Loucy (cell line): ENCODE measurements at regions not wholly inside any gene's neighbourhood (a gene's known extent, or its start where the extent isn't known, plus 50 kb on each side); places are given as distances from the start of the nearest gene placed in this dataset.

Source experiments
- H2AFZ ChIP-seq: fragments of 200-600 bp; sonication (generic); 2 replicates; pipeline ENCODE4 v1.6.0; 2016; ENCODE audit warnings: antibody characterized with exemption, mild to moderate bottlenecking, low read length, moderate library complexity
- H3F3A ChIP-seq: fragments of 200-600 bp; 2 replicates; pipeline ENCODE4 v1.6.0; 2016; ENCODE audit warnings: antibody characterized with exemption, low read depth, mild to moderate bottlenecking
- H3K27me3 ChIP-seq: fragments of 200-600 bp; sonication (generic); 2 replicates; pipeline ENCODE4 v1.6.1; 2014; ENCODE audit warnings: low read length, mild to moderate bottlenecking; ENCODE audit not compliant: insufficient read depth, poor library complexity, severe bottlenecking
- H3K36me3 ChIP-seq: fragments of 200-600 bp; sonication (generic); 2 replicates; pipeline ENCODE4 v1.6.1; 2016; ENCODE audit warnings: low read length; ENCODE audit not compliant: insufficient read depth
- H3K4me1 ChIP-seq: fragments of 200-600 bp; sonication (generic); 2 replicates; pipeline ENCODE4 v1.5.1; 2014; ENCODE audit warnings: low read length, mild to moderate bottlenecking; ENCODE audit not compliant: insufficient read depth, poor library complexity, severe bottlenecking
- H3K4me2 ChIP-seq: fragments of 200-600 bp; sonication (generic); 2 replicates; pipeline ENCODE4 v1.6.0; 2014; ENCODE audit warnings: antibody characterized with exemption, low read length, low read depth, mild to moderate bottlenecking; ENCODE audit not compliant: poor library complexity, severe bottlenecking
- H3K4me3 ChIP-seq: fragments of 200-600 bp; sonication (generic); 2 replicates; pipeline ENCODE4 v1.5.1; 2014; ENCODE audit warnings: low read length, mild to moderate bottlenecking, mixed read lengths; ENCODE audit not compliant: poor library complexity, severe bottlenecking
- H3K79me2 ChIP-seq: fragments of 200-600 bp; sonication (generic); 2 replicates; pipeline ENCODE4 v1.6.1; 2014; ENCODE audit warnings: low read length; ENCODE audit not compliant: insufficient read depth
- H3K9ac ChIP-seq: fragments of 200-600 bp; sonication (generic); 2 replicates; pipeline ENCODE4 v1.6.0; 2014; ENCODE audit warnings: mild to moderate bottlenecking, low read depth, low read length, moderate library complexity; ENCODE audit not compliant: poor library complexity, severe bottlenecking
- H3K9me2 ChIP-seq: fragments of 200-600 bp; sonication (generic); replicated peaks from 2 replicates; pipeline ENCODE4 v1.6.1; 2016; ENCODE audit warnings: low read depth, low read length, mixed read lengths
- H3K9me3 ChIP-seq: fragments of 200-600 bp; sonication (generic); 2 replicates; pipeline ENCODE4 v1.6.1; 2014; ENCODE audit warnings: mild to moderate bottlenecking, antibody characterized with exemption, low read length, low read depth; ENCODE audit not compliant: insufficient read depth
- H4K20me1 ChIP-seq: fragments of 200-600 bp; sonication (generic); 2 replicates; pipeline ENCODE4 v1.6.0; 2014; ENCODE audit warnings: antibody characterized with exemption, low read length, mild to moderate bottlenecking; ENCODE audit not compliant: insufficient read depth, poor library complexity, severe bottlenecking
- EZH2phosphoT487 ChIP-seq: fragments of 200-600 bp; IDR thresholded peaks from 2 replicates; pipeline ENCODE4 v1.6.1; 2018; ENCODE audit warnings: antibody characterized with exemption, mild to moderate bottlenecking, moderate library complexity, borderline replicate concordance
- TF ChIP-seq, protein P1 (sequence below): fragments of 200-600 bp; sonication (generic); conservative IDR thresholded peaks from 2 replicates; pipeline ENCODE4 v1.5.1; 2014; ENCODE audit warnings: mild to moderate bottlenecking, antibody characterized with exemption, low read length

DNA sequence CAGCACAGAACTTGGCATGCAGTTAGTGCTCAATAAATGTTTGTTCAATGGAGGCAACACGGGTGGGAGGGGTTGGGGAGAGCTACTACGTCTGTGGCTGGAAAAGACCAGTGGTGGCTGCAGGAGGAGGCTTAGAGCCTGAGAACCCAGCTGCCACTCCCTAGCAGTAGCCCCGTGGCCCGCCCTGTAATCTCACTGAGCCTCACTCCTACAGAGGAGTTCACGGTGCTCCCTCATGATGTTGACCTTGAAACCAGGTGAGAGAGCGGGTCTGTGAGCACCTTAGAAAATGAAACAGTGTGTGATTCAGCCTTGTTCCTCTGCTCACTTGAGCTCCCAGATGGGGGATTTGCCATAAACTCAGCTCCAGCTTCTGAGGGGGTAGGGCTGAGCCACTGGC lies 299.6 kb downstream of the NPHP4 start:
- Histone ChIP-seq H3F3A (no peaks in the 10 kb centered on the region), H3K9me2 (no peaks in the 10 kb centered on the region), H3K4me2 (no peak overlapping the region), H3K79me2 (no peaks in the 10 kb centered on the region), H4K20me1 (no peaks in the 10 kb centered on the region), H3K9ac (no peak overlapping the region), H3K27me3 (no peaks in the 10 kb centered on the region), H3K4me3 (no peak overlapping the region), H2AFZ (no peak overlapping the region), H3K9me3 (no peaks in the 10 kb centered on the region), H3K36me3 (no peaks in the 10 kb centered on the region), H3K4me1 (no peaks in the 10 kb centered on the region)
- TF ChIP-seq, protein P1, sequence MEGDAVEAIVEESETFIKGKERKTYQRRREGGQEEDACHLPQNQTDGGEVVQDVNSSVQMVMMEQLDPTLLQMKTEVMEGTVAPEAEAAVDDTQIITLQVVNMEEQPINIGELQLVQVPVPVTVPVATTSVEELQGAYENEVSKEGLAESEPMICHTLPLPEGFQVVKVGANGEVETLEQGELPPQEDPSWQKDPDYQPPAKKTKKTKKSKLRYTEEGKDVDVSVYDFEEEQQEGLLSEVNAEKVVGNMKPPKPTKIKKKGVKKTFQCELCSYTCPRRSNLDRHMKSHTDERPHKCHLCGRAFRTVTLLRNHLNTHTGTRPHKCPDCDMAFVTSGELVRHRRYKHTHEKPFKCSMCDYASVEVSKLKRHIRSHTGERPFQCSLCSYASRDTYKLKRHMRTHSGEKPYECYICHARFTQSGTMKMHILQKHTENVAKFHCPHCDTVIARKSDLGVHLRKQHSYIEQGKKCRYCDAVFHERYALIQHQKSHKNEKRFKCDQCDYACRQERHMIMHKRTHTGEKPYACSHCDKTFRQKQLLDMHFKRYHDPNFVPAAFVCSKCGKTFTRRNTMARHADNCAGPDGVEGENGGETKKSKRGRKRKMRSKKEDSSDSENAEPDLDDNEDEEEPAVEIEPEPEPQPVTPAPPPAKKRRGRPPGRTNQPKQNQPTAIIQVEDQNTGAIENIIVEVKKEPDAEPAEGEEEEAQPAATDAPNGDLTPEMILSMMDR = no peak
- no peak for TF ChIP-seq EZH2phosphoT487

DNA sequence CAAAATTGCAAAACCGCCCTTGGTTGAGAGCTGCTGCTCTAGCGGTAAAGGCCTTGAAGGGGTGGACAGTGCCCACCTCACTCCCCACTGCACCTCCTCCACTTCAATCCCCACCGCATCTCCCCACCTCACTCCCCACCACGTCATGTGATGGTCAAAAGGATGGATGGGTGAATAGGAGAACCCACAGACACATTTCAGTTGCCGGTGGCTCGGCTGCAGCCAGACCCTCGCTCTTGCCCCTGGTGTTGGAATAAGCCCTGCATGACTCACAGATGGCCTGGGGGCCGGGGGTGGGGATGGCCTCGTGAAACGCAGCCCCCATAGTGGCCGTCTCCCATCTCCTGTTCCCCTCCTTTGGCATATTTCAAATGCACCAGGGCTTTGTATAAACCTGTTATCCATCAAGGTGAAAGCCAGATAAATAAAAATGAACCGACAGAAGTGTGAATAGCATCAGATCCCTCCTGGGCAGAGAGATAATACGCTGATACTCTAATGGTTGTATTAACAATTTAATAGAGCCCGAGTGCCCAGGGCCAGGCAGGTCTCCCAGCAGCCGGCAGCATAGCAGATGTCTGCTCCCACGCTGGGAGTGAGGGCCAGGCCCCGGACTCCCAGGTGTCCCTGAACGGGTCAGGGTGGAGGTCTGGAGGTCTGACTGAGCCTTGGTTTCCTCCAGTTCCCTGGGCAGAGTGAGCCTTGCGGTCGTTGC lies 300.3 kb downstream of the NPHP4 start:
- H3K79me2 ChIP-seq = no peaks in the 10 kb centered on the region
- H3K9me2 ChIP-seq = no peaks in the 10 kb centered on the region
- H3F3A ChIP-seq = no peaks in the 10 kb centered on the region
- H3K36me3 ChIP-seq = no peaks in the 10 kb centered on the region
- no peak for TF ChIP-seq EZH2phosphoT487
- TF ChIP-seq, protein P1 = no peak
- no peak overlapping the region for H3K9ac ChIP-seq
- no peak overlapping the region for H3K4me2 ChIP-seq
- no peaks in the 10 kb centered on the region for H3K9me3 ChIP-seq
- no peaks in the 10 kb centered on the region for H4K20me1 ChIP-seq
- H3K4me1 ChIP-seq = no peaks in the 10 kb centered on the region
- H3K27me3 ChIP-seq = no peaks in the 10 kb centered on the region
- H3K4me3 ChIP-seq = no peak overlapping the region
- no peak overlapping the region for H2AFZ ChIP-seq

DNA sequence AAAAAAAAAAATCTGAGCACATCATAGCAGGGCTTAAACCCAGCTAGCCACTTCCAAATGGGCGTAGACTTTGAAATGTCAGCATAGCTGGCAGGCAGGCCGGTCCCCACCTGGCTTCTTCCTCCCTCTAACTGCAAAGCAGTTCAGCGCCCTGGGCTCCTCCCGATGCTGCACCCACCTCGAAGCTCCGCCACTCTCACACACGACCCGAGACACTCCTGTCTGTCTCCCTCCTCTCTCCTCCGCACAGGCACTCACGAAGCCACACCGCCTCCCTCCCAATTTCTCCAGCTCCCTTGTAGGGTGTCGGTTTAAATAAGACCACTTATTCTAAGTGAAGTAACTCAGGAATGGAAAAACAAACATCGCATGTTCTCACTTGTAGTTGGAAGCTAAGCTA lies 301.3 kb downstream of the NPHP4 start:
- no peaks in the 10 kb centered on the region for H3F3A ChIP-seq
- no peaks in the 10 kb centered on the region for H3K27me3 ChIP-seq
- TF ChIP-seq EZH2phosphoT487 = no peak
- TF ChIP-seq, protein P1 = no peak
- no peaks in the 10 kb centered on the region for H3K9me3 ChIP-seq
- no peaks in the 10 kb centered on the region for H3K79me2 ChIP-seq
- H4K20me1 ChIP-seq = no peaks in the 10 kb centered on the region
- no peaks in the 10 kb centered on the region for H3K36me3 ChIP-seq
- no peak overlapping the region for H3K4me2 ChIP-seq
- H3K4me1 ChIP-seq = no peaks in the 10 kb centered on the region
- H3K9ac ChIP-seq = no peak overlapping the region
- H3K4me3 ChIP-seq = no peak overlapping the region
- no peak overlapping the region for H2AFZ ChIP-seq
- H3K9me2 ChIP-seq = no peaks in the 10 kb centered on the region
